PC-9 (cell line): ENCODE measurements at regions not wholly inside any gene's neighbourhood (a gene's known extent, or its start where the extent isn't known, plus 50 kb on each side); places are given as distances from the start of the nearest gene placed in this dataset.

Experiments
- CTCF ChIP-seq: fragments of 200-600 bp; sonication (generic); conservative IDR thresholded peaks from 2 replicates; pipeline ENCODE4 v1.6.1; 2017; ENCODE audit warnings: mixed run types, antibody characterized with exemption, mild to moderate bottlenecking, moderate library complexity
- EZH2 ChIP-seq: fragments of 200-600 bp; sonication (generic); IDR thresholded peaks from 2 replicates; pipeline ENCODE4 v1.8.0; 2017; ENCODE audit warnings: antibody characterized with exemption, low read depth

- TF ChIP-seq CTCF = no peak
- no peak for TF ChIP-seq EZH2
These were observed 247.8 kb upstream of the NCKAP5 start for GRCh38 chr2:133816037-133816436.
